ENCODE measurements at regions not wholly inside any gene's neighbourhood (a gene's known extent, or its start where the extent isn't known, plus 50 kb on each side); places are given as distances from the start of the nearest gene placed in this dataset.

- no peaks in the 10 kb centered on the region for H3F3A ChIP-seq (ENCODE audit: control insufficient read depth, insufficient read depth)
- H3K27me3 ChIP-seq (ENCODE audit: control insufficient read depth, low read length), result no peaks in the 10 kb centered on the region
- no peak overlapping the region for H3K27ac ChIP-seq (ENCODE audit: low read depth, low read length)
- TF ChIP-seq, protein P1, sequence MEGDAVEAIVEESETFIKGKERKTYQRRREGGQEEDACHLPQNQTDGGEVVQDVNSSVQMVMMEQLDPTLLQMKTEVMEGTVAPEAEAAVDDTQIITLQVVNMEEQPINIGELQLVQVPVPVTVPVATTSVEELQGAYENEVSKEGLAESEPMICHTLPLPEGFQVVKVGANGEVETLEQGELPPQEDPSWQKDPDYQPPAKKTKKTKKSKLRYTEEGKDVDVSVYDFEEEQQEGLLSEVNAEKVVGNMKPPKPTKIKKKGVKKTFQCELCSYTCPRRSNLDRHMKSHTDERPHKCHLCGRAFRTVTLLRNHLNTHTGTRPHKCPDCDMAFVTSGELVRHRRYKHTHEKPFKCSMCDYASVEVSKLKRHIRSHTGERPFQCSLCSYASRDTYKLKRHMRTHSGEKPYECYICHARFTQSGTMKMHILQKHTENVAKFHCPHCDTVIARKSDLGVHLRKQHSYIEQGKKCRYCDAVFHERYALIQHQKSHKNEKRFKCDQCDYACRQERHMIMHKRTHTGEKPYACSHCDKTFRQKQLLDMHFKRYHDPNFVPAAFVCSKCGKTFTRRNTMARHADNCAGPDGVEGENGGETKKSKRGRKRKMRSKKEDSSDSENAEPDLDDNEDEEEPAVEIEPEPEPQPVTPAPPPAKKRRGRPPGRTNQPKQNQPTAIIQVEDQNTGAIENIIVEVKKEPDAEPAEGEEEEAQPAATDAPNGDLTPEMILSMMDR (IDR thresholded peaks at IDR 0.05; ENCODE audit: low read depth, low read length, poor library complexity, severe bottlenecking), result no peak
- TF ChIP-seq EZH2phosphoT487 (IDR thresholded peaks at IDR 0.05; ENCODE audit: borderline replicate concordance, low read length), result no peak
- no peaks in the 10 kb centered on the region for H4K20me1 ChIP-seq (ENCODE audit: control insufficient read depth, insufficient read depth, low read depth, low read length)
- H3K4me2 ChIP-seq (ENCODE audit: low read length), result no peak overlapping the region
- H3K9me3 ChIP-seq (ENCODE audit: control insufficient read depth, insufficient read depth, low read length), result no peaks in the 10 kb centered on the region
- H3K4me1 ChIP-seq (ENCODE audit: control insufficient read depth, low read length), result no peaks in the 10 kb centered on the region
- H3K4me3 ChIP-seq (ENCODE audit: low read length), result no peak overlapping the region
- H3K9me2 ChIP-seq (replicated peaks; ENCODE audit: control insufficient read depth, low read length), result no peaks in the 10 kb centered on the region
- H3K79me2 ChIP-seq (ENCODE audit: control insufficient read depth, low read length), result no peaks in the 10 kb centered on the region
- H3K36me3 ChIP-seq (ENCODE audit: control insufficient read depth, low read length), result no peaks in the 10 kb centered on the region
Observed at GRCh38 chr16:80167657-80168390, 373.0 kb upstream of the DYNLRB2 start.

GRCh38 chr16:80166082-80166481 lies 374.7 kb upstream of the DYNLRB2 start:
- H4K20me1 ChIP-seq (ENCODE audit: control insufficient read depth, insufficient read depth, low read depth, low read length), result no peaks in the 10 kb centered on the region
- H3K9me3 ChIP-seq (ENCODE audit: control insufficient read depth, insufficient read depth, low read length), result no peaks in the 10 kb centered on the region
- no peak overlapping the region for H3K4me3 ChIP-seq (ENCODE audit: low read length)
- TF ChIP-seq, protein P1 (IDR thresholded peaks at IDR 0.05; ENCODE audit: low read depth, low read length, poor library complexity, severe bottlenecking), result no peak
- no peak for TF ChIP-seq EZH2phosphoT487 (IDR thresholded peaks at IDR 0.05; ENCODE audit: borderline replicate concordance, low read length)
- H3K79me2 ChIP-seq (ENCODE audit: control insufficient read depth, low read length), result no peaks in the 10 kb centered on the region
- no peaks in the 10 kb centered on the region for H3K36me3 ChIP-seq (ENCODE audit: control insufficient read depth, low read length)
- no peaks in the 10 kb centered on the region for H3K4me1 ChIP-seq (ENCODE audit: control insufficient read depth, low read length)
- H3K4me2 ChIP-seq (ENCODE audit: low read length), result no peak overlapping the region
- H3K27me3 ChIP-seq (ENCODE audit: control insufficient read depth, low read length), result no peaks in the 10 kb centered on the region
- no peak overlapping the region for H3K27ac ChIP-seq (ENCODE audit: low read depth, low read length)
- H3K9me2 ChIP-seq (replicated peaks; ENCODE audit: control insufficient read depth, low read length), result no peaks in the 10 kb centered on the region
- no peaks in the 10 kb centered on the region for H3F3A ChIP-seq (ENCODE audit: control insufficient read depth, insufficient read depth)

GRCh38 chr16:80164966-80165550 lies 375.7 kb upstream of the DYNLRB2 start:
- TF ChIP-seq, protein P1 (IDR thresholded peaks at IDR 0.05; ENCODE audit: low read depth, low read length, poor library complexity, severe bottlenecking), result no peak
- TF ChIP-seq EZH2phosphoT487 (IDR thresholded peaks at IDR 0.05; ENCODE audit: borderline replicate concordance, low read length), result no peak
- no peaks in the 10 kb centered on the region for H3K9me3 ChIP-seq (ENCODE audit: control insufficient read depth, insufficient read depth, low read length)
- H3F3A ChIP-seq (ENCODE audit: control insufficient read depth, insufficient read depth), result no peaks in the 10 kb centered on the region

More at GRCh38 chr16:80164966-80165550, 375.7 kb upstream of the DYNLRB2 start:
- Histone ChIP-seq H3K4me3 (ENCODE audit: low read length) (no peak overlapping the region), H3K27me3 (ENCODE audit: control insufficient read depth, low read length) (no peaks in the 10 kb centered on the region), H3K4me2 (ENCODE audit: low read length) (no peak overlapping the region), H3K9me2 (replicated peaks; ENCODE audit: control insufficient read depth, low read length) (no peaks in the 10 kb centered on the region), H3K27ac (ENCODE audit: low read depth, low read length) (no peak overlapping the region), H3K4me1 (ENCODE audit: control insufficient read depth, low read length) (no peaks in the 10 kb centered on the region), H3K36me3 (ENCODE audit: control insufficient read depth, low read length) (no peaks in the 10 kb centered on the region), H4K20me1 (ENCODE audit: control insufficient read depth, insufficient read depth, low read depth, low read length) (no peaks in the 10 kb centered on the region), H3K79me2 (ENCODE audit: control insufficient read depth, low read length) (no peaks in the 10 kb centered on the region)

Data from DOHH2 (cell line).